ENCODE measurements at regions not wholly inside any gene's neighbourhood (a gene's known extent, or its start where the extent isn't known, plus 50 kb on each side); places are given as distances from the start of the nearest gene placed in this dataset.

DNA sequence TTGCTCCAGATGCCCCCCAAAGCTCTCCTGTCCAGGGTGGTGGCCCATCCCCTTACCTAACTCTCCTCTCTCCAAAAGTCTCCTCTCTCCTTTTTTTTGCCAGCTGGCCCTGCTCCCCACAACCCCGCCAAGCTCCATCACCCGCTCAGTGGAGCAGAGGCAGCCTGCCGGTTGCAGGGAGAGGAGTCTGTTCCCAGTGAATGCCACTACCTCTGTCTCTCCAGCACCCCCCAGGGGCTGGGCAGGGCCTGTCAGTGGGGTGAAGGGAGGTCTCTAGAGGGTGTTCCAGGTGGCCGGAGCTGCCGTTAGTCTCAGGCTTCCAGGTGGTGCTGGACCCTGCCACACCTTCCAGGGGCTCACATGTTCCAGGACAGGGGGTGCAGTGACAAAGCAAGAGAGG lies 387.0 kb downstream of the CTTN start:
- H3K4me3 ChIP-seq (ENCODE audit: low read depth, low read length): no peak overlapping the region
- TF ChIP-seq CTCF (IDR thresholded peaks at IDR 0.05; ENCODE audit: low read depth, low read length, missing control alignments): no peak
- no peaks in the 10 kb centered on the region for H3K27me3 ChIP-seq (replicated peaks)
- DNase-seq: no peak
- H3K36me3 ChIP-seq (replicated peaks): no peaks in the 10 kb centered on the region
- H3K27ac ChIP-seq: no peak overlapping the region
- in situ Hi-C loops (cut with HindIII; ENCODE audit: low pct_ligation_motif_present, low sequenced_read_pairs): no loop called here

DNA sequence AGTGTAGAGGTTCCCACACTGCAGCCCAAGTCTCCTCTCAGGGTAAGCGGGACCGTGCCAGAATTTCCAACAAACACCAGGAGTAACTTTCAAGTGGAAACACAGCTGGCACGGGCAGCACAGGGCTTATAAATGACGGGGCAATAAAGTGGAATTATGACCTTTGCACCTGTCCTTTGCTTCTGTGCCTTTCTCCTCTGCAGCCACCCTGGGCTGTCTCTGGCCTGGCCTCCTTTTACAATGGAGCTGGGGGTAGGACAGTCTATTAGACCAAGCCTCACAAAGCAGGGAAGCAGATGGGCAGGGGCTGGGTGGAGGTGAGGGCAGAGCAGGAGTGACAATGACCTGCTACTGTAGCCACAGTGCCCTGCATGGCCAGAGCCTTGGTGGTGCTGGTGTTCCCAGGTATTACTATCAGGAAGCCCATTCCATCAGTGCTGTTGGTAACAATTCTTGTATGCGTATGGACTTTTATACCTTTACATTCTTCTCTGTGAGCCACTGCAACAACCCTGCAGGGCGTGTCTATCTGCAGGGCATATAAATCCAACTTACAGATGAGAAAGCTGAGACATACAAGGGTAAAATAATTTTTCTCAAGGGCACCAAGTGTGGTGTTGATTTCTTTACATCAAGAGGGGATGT lies 387.8 kb downstream of the CTTN start:
- no peak for TF ChIP-seq CTCF (IDR thresholded peaks at IDR 0.05; ENCODE audit: low read depth, low read length, missing control alignments)

GRCh38 chr11:70788248-70789022 lies 390.1 kb downstream of the CTTN start:
- peak overlapping the region; percentile 84 for H3K27ac ChIP-seq
- in situ Hi-C loops (cut with HindIII; ENCODE audit: low pct_ligation_motif_present, low sequenced_read_pairs): no loop called here
- H3K4me3 ChIP-seq (ENCODE audit: low read depth, low read length): no peak overlapping the region
- TF ChIP-seq CTCF (IDR thresholded peaks at IDR 0.05; ENCODE audit: low read depth, low read length, missing control alignments): no peak
- H3K27me3 ChIP-seq (replicated peaks): no peaks in the 10 kb centered on the region
- H3K36me3 ChIP-seq (replicated peaks): no peaks in the 10 kb centered on the region
- DNase-seq: peak; percentile 94

More for the DNA sequence above, 387.8 kb downstream of the CTTN start:
- no peaks in the 10 kb centered on the region for H3K27me3 ChIP-seq (replicated peaks)
- H3K27ac ChIP-seq: no peak overlapping the region
- no peak for DNase-seq
- no peaks in the 10 kb centered on the region for H3K36me3 ChIP-seq (replicated peaks)
- no peak overlapping the region for H3K4me3 ChIP-seq (ENCODE audit: low read depth, low read length)
- in situ Hi-C loops (cut with HindIII; ENCODE audit: low pct_ligation_motif_present, low sequenced_read_pairs): no loop called here

DNA sequence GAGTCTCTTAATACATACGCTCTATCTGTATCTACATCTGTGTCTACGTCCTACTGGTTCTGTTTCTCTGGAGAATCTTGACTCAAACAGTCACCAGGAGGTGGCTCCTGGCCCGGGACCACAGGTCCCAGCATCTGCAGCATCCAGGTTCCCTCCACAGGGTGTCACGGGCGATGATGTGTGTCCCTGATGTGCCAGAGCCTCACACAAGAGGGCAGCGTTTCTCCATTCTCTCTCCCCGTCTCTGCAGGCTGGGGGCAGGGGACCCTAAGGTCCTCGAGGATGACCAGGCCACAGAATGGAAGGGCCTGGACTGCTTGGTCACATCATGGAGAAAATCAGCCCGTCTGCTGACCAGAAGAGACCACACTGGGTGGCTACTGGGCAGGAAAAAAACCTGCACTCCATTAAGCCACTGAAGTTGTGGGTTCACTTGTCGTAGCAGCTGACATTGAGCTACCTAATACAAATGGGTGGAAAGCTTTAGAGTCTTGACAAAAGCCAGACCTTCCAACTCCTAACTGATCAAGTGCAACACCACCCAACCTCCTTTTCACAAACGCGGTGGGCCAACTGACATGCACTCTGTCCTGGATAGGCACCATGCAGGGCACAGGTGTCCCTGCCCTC lies 392.5 kb downstream of the CTTN start:
- Histone ChIP-seq H3K36me3 (replicated peaks) (no peaks in the 10 kb centered on the region), H3K4me3 (ENCODE audit: low read depth, low read length) (no peak overlapping the region), H3K27me3 (replicated peaks) (no peaks in the 10 kb centered on the region), H3K27ac (no peak overlapping the region)
- in situ Hi-C loops (cut with HindIII; ENCODE audit: low pct_ligation_motif_present, low sequenced_read_pairs): no loop called here
- peak; percentile 37 for TF ChIP-seq CTCF (IDR thresholded peaks at IDR 0.05; ENCODE audit: low read depth, low read length, missing control alignments)
- DNase-seq: no peak

DNA sequence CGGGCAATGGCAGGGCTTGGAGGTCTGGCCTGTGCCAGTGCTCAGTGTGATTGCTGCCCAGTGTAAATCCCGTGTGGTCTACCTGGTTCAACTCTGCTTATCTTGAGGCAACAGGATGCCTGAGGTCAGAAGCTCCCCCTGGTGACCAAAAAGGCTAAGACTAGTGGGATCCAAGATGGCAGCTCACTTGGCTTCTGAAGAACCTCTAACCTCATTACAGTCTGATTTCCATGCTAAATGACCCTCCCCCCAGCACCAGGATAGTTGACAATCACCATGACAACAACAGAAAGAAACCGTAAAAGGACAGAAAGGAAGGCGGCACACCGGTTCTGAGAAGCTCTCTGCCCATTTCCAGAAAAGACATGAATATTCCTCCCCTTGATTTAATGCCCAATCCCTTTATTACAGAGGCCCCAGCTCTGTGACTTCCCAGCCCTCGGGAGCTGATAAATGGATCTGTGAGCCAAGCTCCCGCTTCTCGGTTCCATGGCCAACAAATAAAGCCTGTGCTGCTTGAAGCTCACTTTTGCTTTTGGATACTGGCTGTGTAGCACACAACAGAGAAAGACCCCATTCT lies 398.4 kb downstream of the CTTN start:
- no peak for DNase-seq
- H3K27me3 ChIP-seq (replicated peaks): no peaks in the 10 kb centered on the region
- no peak overlapping the region for H3K4me3 ChIP-seq (ENCODE audit: low read depth, low read length)
- H3K36me3 ChIP-seq (replicated peaks): no peaks in the 10 kb centered on the region
- H3K27ac ChIP-seq: no peak overlapping the region
- peak; percentile 12 for TF ChIP-seq CTCF (IDR thresholded peaks at IDR 0.05; ENCODE audit: low read depth, low read length, missing control alignments)
- in situ Hi-C loops (cut with HindIII; ENCODE audit: low pct_ligation_motif_present, low sequenced_read_pairs): no loop called here
